Natural killer cell (primary cell): ENCODE measurements at regions not wholly inside any gene's neighbourhood (a gene's known extent, or its start where the extent isn't known, plus 50 kb on each side); places are given as distances from the start of the nearest gene placed in this dataset.

Experiments used
- ATAC-seq, 3 donors: fragments of 150-1000 bp in 2 of 3; fragments of 200-7000 bp in 1 of 3; cut with Tn5 transposase; 1 replicate in 1 of 3; 2 replicates in 2 of 3; pipeline ENCODE4 v1.10.0; 2021; ENCODE audit warnings: mild to moderate bottlenecking in 2 of 3, moderate library complexity in 2 of 3
- DNase-seq, 2 donors: peaks; one replicate each; pipeline versions ENCODE4 v3.0.0 to v3.0.0-alpha.2; 2013 to 2021; ENCODE audit warnings: mixed read lengths in 1 of 2
- H3K27ac ChIP-seq: one replicate; pipeline ENCODE4 v1.5.1; 2013; ENCODE audit warnings: mild to moderate bottlenecking, low read length
- H3K27me3 ChIP-seq: one replicate; pipeline ENCODE4 v1.6.1; 2013; ENCODE audit warnings: low read length; ENCODE audit not compliant: control insufficient read depth, insufficient read depth
- H3K36me3 ChIP-seq: one replicate; pipeline ENCODE4 v1.6.1; 2013; ENCODE audit warnings: low read length; ENCODE audit not compliant: control insufficient read depth, insufficient read depth
- H3K4me1 ChIP-seq: one replicate; pipeline ENCODE4 v1.6.1; 2013; ENCODE audit warnings: low read length; ENCODE audit not compliant: control insufficient read depth, insufficient read depth
- H3K4me3 ChIP-seq: one replicate; pipeline ENCODE4 v1.5.1; 2013; ENCODE audit warnings: low read length
- H3K9me3 ChIP-seq: one replicate; pipeline ENCODE4 v1.6.1; 2013; ENCODE audit warnings: low read length; ENCODE audit not compliant: control insufficient read depth, insufficient read depth
- H3K27ac Mint-ChIP-seq, 2 donors: one replicate each; pipeline ENCODE4 v1.8.0; 2022; ENCODE audit warnings: mild to moderate bottlenecking in 2 of 2, mixed read lengths in 2 of 2, moderate library complexity in 1 of 2
- H3K27me3 Mint-ChIP-seq, 2 donors: one replicate each; pipeline ENCODE4 v1.8.0; 2022; ENCODE audit warnings: low read depth in 2 of 2, mixed read lengths in 2 of 2
- H3K36me3 Mint-ChIP-seq: one replicate; pipeline ENCODE4 v1.8.0; 2022; ENCODE audit warnings: mixed read lengths
- H3K4me1 Mint-ChIP-seq, 2 donors: one replicate each; pipeline ENCODE4 v1.8.0; 2022; ENCODE audit warnings: mixed read lengths in 2 of 2
- H3K4me3 Mint-ChIP-seq: one replicate; pipeline ENCODE4 v1.8.0; 2022; ENCODE audit warnings: mild to moderate bottlenecking, moderate library complexity, mixed read lengths
- H3K9me3 Mint-ChIP-seq, 2 donors: one replicate each; pipeline ENCODE4 v1.8.0; 2022; ENCODE audit warnings: mixed read lengths in 2 of 2
- WGBS: methylation state at CpG from one replicate; pipeline ENCODE4 v1.1.7; 2013; ENCODE audit warnings: missing lambda C conversion rate; ENCODE audit not compliant: insufficient coverage; 5-methylcytosine and 5-hydroxymethylcytosine counted together
- intact Hi-C: fragments of 100-400 bp; cut with micrococcal nuclease; formaldehyde crosslinking; loops from one replicate; pipeline ENCODE4 v1.14.2; 2022
- TF ChIP-seq, protein P1 (sequence below): fragments of 200-600 bp; IDR thresholded peaks from one replicate; pipeline ENCODE4 v1.8.0; 2022; ENCODE audit warnings: antibody characterized with exemption

DNA sequence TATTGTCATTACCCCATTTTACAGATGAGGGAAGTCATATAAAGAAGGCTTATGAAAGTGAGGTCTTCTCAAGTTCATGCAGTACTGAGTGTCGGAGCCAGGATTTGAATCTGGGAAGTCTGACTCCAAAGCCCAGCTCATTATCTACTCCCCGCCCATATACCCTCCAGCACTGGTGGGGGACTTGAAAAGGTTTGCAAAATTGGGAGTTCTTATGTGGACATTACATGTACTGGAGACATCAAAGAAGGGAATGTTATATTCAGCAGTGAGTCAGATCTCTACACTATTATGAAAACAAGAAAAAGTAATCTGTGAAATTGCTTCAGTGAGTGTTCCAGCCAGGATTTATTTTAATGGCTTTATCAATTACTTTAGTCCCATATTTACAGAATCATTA is 185.2 kb upstream of the CADPS start:
- no peak for DNase-seq
- no peaks in the 10 kb centered on the region for H3K9me3 ChIP-seq
- Mint-ChIP-seq H3K4me1 (no peaks in the 10 kb centered on the region), H3K27me3 (no peaks in the 10 kb centered on the region), H3K27ac (no peak overlapping the region), H3K36me3 (no peaks in the 10 kb centered on the region), H3K9me3 (peaks cover 8 to 16% of the 10 kb centered on the region in 2 donors), H3K4me3 (no peak overlapping the region)
- no peaks in the 10 kb centered on the region for H3K36me3 ChIP-seq
- H3K27ac ChIP-seq = no peak overlapping the region
- no peaks in the 10 kb centered on the region for H3K27me3 ChIP-seq
- WGBS = 100% methylated on average over 1 of the region's 2 CpGs
- no peak for ATAC-seq
- intact Hi-C loops = no loop called here
- TF ChIP-seq, protein P1, sequence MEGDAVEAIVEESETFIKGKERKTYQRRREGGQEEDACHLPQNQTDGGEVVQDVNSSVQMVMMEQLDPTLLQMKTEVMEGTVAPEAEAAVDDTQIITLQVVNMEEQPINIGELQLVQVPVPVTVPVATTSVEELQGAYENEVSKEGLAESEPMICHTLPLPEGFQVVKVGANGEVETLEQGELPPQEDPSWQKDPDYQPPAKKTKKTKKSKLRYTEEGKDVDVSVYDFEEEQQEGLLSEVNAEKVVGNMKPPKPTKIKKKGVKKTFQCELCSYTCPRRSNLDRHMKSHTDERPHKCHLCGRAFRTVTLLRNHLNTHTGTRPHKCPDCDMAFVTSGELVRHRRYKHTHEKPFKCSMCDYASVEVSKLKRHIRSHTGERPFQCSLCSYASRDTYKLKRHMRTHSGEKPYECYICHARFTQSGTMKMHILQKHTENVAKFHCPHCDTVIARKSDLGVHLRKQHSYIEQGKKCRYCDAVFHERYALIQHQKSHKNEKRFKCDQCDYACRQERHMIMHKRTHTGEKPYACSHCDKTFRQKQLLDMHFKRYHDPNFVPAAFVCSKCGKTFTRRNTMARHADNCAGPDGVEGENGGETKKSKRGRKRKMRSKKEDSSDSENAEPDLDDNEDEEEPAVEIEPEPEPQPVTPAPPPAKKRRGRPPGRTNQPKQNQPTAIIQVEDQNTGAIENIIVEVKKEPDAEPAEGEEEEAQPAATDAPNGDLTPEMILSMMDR = no peak
- no peak overlapping the region for H3K4me3 ChIP-seq
- no peaks in the 10 kb centered on the region for H3K4me1 ChIP-seq

DNA sequence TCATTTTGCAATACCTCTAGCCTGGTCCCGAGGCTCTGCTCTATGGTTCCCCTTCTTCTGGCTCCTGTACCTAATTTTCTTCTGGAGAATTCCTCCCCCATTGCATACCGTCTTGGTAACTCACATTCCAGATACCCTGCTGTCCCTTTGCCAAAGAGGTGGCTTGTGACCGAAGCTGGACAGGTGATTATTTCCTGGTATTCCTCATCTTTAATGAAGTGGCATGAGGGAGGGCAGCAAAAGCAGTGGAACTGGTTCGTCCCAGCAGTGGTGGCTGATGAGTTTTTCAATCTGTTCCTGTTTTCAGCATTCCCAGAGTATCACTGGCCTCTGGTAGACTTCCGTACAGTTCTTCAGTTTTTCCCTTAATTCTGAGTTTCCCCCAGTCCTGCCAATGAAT is 186.2 kb upstream of the CADPS start:
- H3K4me1 ChIP-seq = no peaks in the 10 kb centered on the region
- Mint-ChIP-seq H3K27ac (no peak overlapping the region), H3K4me1 (no peaks in the 10 kb centered on the region), H3K36me3 (no peaks in the 10 kb centered on the region), H3K9me3 (peaks cover 10 to 14% of the 10 kb centered on the region in 2 donors), H3K27me3 (no peaks in the 10 kb centered on the region), H3K4me3 (no peak overlapping the region)
- H3K27me3 ChIP-seq = no peaks in the 10 kb centered on the region
- DNase-seq (no peak), ATAC-seq (no peak)
- no peak overlapping the region for H3K27ac ChIP-seq
- TF ChIP-seq, protein P1 = no peak
- intact Hi-C loops = no loop called here
- 73% methylated on average over 5 of the region's 5 CpGs for WGBS
- no peaks in the 10 kb centered on the region for H3K9me3 ChIP-seq
- no peak overlapping the region for H3K4me3 ChIP-seq
- H3K36me3 ChIP-seq = no peaks in the 10 kb centered on the region

DNA sequence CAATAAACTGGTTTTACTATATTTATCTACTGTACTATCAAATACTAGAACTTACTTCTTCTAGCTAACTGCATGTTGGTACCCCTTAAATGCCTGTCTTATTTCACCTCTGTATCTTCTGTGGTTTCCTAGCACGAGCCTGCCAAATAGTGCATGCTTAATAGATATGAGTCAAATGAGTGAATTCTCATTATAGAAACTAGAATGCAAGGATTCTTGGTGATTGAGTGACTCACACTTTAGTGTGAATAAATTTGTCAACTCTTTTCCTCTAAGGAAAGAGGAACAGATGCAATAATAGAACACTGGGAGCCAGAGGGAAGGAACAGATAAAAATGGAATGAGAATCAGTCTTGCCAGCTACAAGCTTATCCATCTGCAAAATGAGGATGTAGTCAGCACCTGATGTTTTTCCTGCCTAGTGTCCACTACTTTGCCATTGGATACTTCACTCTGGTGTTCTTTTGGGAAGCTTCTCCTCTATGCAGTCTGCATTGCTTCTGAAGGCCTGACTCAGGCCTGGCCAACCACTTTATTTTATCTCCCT is 189.1 kb upstream of the CADPS start:
- TF ChIP-seq, protein P1 = no peak
- DNase-seq (no peak), ATAC-seq (no peak)
- intact Hi-C loops = no loop called here
- Histone ChIP-seq H3K9me3 (no peaks in the 10 kb centered on the region), H3K27ac (no peak overlapping the region), H3K4me1 (no peaks in the 10 kb centered on the region), H3K36me3 (no peaks in the 10 kb centered on the region), H3K4me3 (no peak overlapping the region), H3K27me3 (no peaks in the 10 kb centered on the region)
- H3K4me3 Mint-ChIP-seq = no peak overlapping the region
- H3K36me3 Mint-ChIP-seq = no peaks in the 10 kb centered on the region
- no peak overlapping the region for H3K27ac Mint-ChIP-seq
- H3K4me1 Mint-ChIP-seq = no peaks in the 10 kb centered on the region
- no peaks in the 10 kb centered on the region for H3K27me3 Mint-ChIP-seq
- H3K9me3 Mint-ChIP-seq = peaks cover 13 to 14% of the 10 kb centered on the region in 2 donors
- no CpG with 5 or more reads among the region's 1 CpG for WGBS

DNA sequence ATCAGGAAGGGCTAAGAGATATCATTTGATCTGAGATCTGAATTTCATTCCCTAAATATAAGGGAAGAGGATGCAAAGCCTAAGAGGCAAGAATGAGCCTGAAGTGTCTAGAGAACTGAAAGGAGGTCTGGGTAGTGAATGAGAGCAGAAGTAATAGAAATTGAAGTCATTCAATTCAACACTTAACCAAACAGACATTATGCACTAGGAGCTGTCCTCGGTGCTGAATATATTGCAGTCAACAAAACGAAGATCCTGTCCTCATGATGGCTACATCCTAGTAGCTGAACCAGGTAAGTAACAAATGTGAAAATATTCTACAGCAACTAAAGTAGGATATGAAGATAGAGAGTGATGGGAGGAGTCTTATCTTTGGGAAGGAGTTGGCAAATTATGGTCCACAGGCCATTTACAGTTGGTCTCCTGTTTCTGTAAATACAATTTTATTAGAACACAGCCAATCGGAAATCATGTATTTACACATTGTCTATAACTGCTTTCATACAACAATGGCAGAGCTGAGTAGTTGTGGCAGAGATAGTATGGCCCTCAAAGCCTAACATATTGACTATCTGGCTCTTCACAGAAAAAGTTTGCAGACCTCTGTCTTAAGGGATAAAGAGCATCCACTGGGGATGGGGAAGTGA is 192.9 kb upstream of the CADPS start:
- H3K9me3 ChIP-seq = no peaks in the 10 kb centered on the region
- WGBS = 29% methylated on average over 3 of the region's 3 CpGs
- ATAC-seq = no peak
- no peaks in the 10 kb centered on the region for H3K36me3 ChIP-seq
- no peak overlapping the region for H3K27ac ChIP-seq
- no peak overlapping the region for H3K27ac Mint-ChIP-seq
- no peaks in the 10 kb centered on the region for H3K4me1 Mint-ChIP-seq
- H3K27me3 Mint-ChIP-seq = no peaks in the 10 kb centered on the region
- no peak overlapping the region for H3K4me3 Mint-ChIP-seq
- H3K4me1 ChIP-seq = no peaks in the 10 kb centered on the region
- no peaks in the 10 kb centered on the region for H3K27me3 ChIP-seq
- peak in 1 of 2 donors; percentile 3 for DNase-seq
- TF ChIP-seq, protein P1 = no peak
- no peaks in the 10 kb centered on the region for H3K36me3 Mint-ChIP-seq
- intact Hi-C loops = no loop called here
- H3K4me3 ChIP-seq = no peak overlapping the region
- H3K9me3 Mint-ChIP-seq = peaks cover 18 to 24% of the 10 kb centered on the region in 2 donors
